Osteoblast (primary cell): ENCODE measurements at regions not wholly inside any gene's neighbourhood (a gene's known extent, or its start where the extent isn't known, plus 50 kb on each side); places are given as distances from the start of the nearest gene placed in this dataset.

Experiments
- DNase-seq: peaks from one replicate; pipeline ENCODE4 v3.0.0; 2011; ENCODE audit warnings: low spot score, mixed read lengths; ENCODE audit not compliant: insufficient read length; ENCODE audit errors: missing footprints
- H2AFZ ChIP-seq: 2 replicates; pipeline ENCODE4 v1.6.0; 2011; ENCODE audit warnings: mild to moderate bottlenecking, low read length
- H3K27ac ChIP-seq: 2 replicates; pipeline ENCODE4 v1.5.1; 2011; ENCODE audit warnings: mild to moderate bottlenecking, low read depth, low read length, moderate library complexity
- H3K27me3 ChIP-seq: 2 replicates; pipeline ENCODE4 v1.6.0; 2012; ENCODE audit warnings: mild to moderate bottlenecking, control low read depth, inconsistent platforms, low read length, moderate library complexity; ENCODE audit not compliant: insufficient read depth
- H3K36me3 ChIP-seq: 2 replicates; pipeline ENCODE4 v1.5.1; 2011; ENCODE audit warnings: mild to moderate bottlenecking, low read length, control low read depth, moderate library complexity; ENCODE audit not compliant: insufficient read depth
- H3K4me1 ChIP-seq: 2 replicates; pipeline ENCODE4 v1.5.1; 2011; ENCODE audit warnings: mild to moderate bottlenecking, low read length, control low read depth, moderate library complexity; ENCODE audit not compliant: insufficient read depth
- H3K4me2 ChIP-seq: 2 replicates; pipeline ENCODE4 v1.6.0; 2011; ENCODE audit warnings: mild to moderate bottlenecking, low read length; ENCODE audit not compliant: insufficient read depth
- H3K4me3 ChIP-seq: fragments of 200-600 bp; sonication (generic); 3 replicates; pipeline ENCODE4 v1.5.1; 2012; ENCODE audit warnings: mild to moderate bottlenecking, low read length, inconsistent platforms; ENCODE audit not compliant: insufficient read depth
- H3K79me2 ChIP-seq: 2 replicates; pipeline ENCODE4 v1.6.0; 2012; ENCODE audit warnings: mild to moderate bottlenecking, low read length, control low read depth, inconsistent platforms; ENCODE audit not compliant: insufficient read depth
- H3K9me3 ChIP-seq: 2 replicates; pipeline ENCODE4 v1.5.1; 2011; ENCODE audit warnings: low read depth, low read length, control low read depth
- H4K20me1 ChIP-seq: 2 replicates; pipeline ENCODE4 v1.6.0; 2012; ENCODE audit warnings: mild to moderate bottlenecking, low read length, control low read depth; ENCODE audit not compliant: insufficient read depth
- TF ChIP-seq, protein P1 (sequence below): IDR thresholded peaks from 2 replicates; pipeline ENCODE4 v1.5.1; 2011; ENCODE audit warnings: mild to moderate bottlenecking, low read depth, low read length, moderate library complexity; ENCODE audit errors: extremely low read depth

DNA sequence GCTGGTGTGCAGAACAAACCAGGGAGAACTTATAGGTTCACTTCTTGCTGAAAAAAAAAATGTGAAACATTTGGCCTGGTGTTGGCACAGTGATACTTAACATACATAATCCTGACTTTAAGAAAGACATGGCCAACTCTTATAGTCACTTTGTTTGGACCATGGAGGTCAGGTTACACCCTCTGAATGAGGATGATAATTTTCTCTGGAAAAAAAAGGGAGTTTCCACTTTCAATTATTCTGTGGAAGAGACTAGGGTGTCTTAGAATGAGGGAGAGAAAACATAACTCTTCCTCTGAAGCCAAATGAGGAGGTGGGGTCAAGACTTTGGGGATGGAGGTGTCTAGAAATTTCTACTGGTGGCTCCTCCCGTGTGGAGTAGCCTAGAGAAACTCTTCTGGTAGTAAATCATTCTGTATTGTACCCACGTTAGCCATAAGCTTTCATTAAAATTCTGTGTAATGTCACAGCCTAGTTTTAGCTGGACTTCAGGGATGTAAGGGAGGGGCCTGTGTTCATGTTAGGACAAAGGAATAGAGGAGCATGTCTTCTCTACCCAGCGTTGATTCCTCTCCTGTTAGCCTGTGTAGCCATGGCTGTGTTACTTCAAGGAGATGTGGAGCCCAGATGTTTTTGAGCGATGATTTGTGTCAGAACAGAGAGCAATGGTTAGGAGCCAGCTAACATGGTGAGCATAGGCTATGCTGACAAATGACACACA lies 328.3 kb downstream of the GPAT3 start:
- Histone ChIP-seq H3K4me3 (no peak overlapping the region), H3K79me2 (no peaks in the 10 kb centered on the region), H3K27me3 (no peaks in the 10 kb centered on the region), H2AFZ (peak overlapping the region; percentile 38), H3K4me1 (no peaks in the 10 kb centered on the region), H3K9me3 (no peaks in the 10 kb centered on the region), H3K36me3 (no peaks in the 10 kb centered on the region), H3K4me2 (no peak overlapping the region), H3K27ac (no peak overlapping the region), H4K20me1 (no peaks in the 10 kb centered on the region)
- DNase-seq = no peak
- TF ChIP-seq, protein P1, sequence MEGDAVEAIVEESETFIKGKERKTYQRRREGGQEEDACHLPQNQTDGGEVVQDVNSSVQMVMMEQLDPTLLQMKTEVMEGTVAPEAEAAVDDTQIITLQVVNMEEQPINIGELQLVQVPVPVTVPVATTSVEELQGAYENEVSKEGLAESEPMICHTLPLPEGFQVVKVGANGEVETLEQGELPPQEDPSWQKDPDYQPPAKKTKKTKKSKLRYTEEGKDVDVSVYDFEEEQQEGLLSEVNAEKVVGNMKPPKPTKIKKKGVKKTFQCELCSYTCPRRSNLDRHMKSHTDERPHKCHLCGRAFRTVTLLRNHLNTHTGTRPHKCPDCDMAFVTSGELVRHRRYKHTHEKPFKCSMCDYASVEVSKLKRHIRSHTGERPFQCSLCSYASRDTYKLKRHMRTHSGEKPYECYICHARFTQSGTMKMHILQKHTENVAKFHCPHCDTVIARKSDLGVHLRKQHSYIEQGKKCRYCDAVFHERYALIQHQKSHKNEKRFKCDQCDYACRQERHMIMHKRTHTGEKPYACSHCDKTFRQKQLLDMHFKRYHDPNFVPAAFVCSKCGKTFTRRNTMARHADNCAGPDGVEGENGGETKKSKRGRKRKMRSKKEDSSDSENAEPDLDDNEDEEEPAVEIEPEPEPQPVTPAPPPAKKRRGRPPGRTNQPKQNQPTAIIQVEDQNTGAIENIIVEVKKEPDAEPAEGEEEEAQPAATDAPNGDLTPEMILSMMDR = no peak

DNA sequence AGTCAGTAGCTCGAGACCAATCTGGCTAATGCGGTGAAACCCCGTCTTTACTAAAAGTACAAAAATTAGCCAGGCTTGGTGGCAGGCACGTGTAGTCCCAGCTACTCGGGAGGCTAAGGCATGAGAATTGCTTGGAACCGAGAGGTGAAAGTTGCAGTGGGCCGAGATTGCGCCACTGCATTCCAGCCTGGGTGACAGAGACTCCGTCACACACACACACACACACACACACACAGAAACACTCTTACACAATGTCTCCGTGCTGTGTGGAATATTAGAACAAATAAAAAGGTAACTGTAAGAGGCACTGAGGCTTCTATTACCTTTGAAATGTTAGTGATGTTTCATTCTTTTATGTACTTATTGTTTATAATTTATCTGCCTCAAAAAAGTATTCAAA lies 326.6 kb downstream of the GPAT3 start:
- no peaks in the 10 kb centered on the region for H3K9me3 ChIP-seq
- no peak overlapping the region for H3K27ac ChIP-seq
- H3K27me3 ChIP-seq = no peaks in the 10 kb centered on the region
- no peaks in the 10 kb centered on the region for H4K20me1 ChIP-seq
- H2AFZ ChIP-seq = no peak overlapping the region
- DNase-seq = no peak
- H3K4me1 ChIP-seq = no peaks in the 10 kb centered on the region
- H3K4me3 ChIP-seq = no peak overlapping the region
- no peak overlapping the region for H3K4me2 ChIP-seq
- TF ChIP-seq, protein P1 = no peak
- no peaks in the 10 kb centered on the region for H3K36me3 ChIP-seq
- H3K79me2 ChIP-seq = no peaks in the 10 kb centered on the region

DNA sequence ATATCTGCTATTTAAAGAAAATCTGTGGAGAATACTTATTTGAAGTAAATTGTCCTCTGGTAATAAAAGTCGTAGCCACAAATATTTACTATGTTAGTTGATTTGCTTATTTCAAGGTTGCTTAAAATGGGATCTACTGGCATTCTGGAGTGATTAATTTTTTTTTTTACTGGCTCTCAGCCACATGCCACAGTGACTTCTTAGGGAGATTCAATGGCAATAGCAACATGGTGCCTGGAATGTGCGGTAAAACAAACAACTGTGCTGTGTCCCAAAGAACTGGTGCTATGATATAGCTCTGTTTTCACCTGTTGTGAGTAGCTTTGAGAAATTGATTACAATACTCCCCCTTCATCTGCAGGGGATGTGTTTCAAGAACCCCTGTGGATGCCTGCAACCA lies 324.3 kb downstream of the GPAT3 start:
- Histone ChIP-seq H3K27ac (no peak overlapping the region), H3K4me2 (no peak overlapping the region), H3K27me3 (no peaks in the 10 kb centered on the region), H3K4me3 (no peak overlapping the region), H3K36me3 (no peaks in the 10 kb centered on the region), H4K20me1 (no peaks in the 10 kb centered on the region), H3K4me1 (peaks cover 9% of the 10 kb centered on the region), H3K79me2 (no peaks in the 10 kb centered on the region), H2AFZ (no peak overlapping the region), H3K9me3 (no peaks in the 10 kb centered on the region)
- DNase-seq = no peak
- TF ChIP-seq, protein P1 = no peak

DNA sequence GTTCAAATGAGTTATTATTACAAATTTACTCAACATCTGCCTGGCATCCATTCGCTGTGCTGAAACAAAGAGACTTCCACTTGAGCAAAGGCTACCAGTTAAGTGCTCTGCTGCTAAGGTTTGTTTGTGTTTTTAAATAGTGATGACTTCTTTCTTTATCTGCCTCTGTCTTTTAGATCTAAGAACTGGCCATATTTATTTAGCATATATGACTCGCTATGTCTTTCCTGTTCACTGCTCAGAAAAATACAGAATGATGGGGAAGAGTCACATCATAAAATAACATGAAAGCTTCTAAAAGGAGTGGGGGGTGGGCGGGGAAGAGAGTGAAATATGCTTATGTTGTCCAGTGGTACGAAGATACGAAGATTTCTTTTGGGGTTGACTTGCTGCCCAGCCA lies 322.2 kb downstream of the GPAT3 start:
- peak; percentile 48 for DNase-seq

More for the DNA sequence above, 322.2 kb downstream of the GPAT3 start:
- H3K4me1 ChIP-seq = peaks cover 22% of the 10 kb centered on the region
- TF ChIP-seq, protein P1 = no peak
- no peaks in the 10 kb centered on the region for H3K9me3 ChIP-seq
- no peak overlapping the region for H3K4me2 ChIP-seq
- H3K79me2 ChIP-seq = no peaks in the 10 kb centered on the region
- no peaks in the 10 kb centered on the region for H4K20me1 ChIP-seq
- no peaks in the 10 kb centered on the region for H3K27me3 ChIP-seq
- no peak overlapping the region for H3K4me3 ChIP-seq
- no peaks in the 10 kb centered on the region for H3K36me3 ChIP-seq
- peak overlapping the region; percentile 51 for H2AFZ ChIP-seq
- H3K27ac ChIP-seq = no peak overlapping the region
